AG09319 (cell line): ENCODE measurements at regions not wholly inside any gene's neighbourhood (a gene's known extent, or its start where the extent isn't known, plus 50 kb on each side); places are given as distances from the start of the nearest gene placed in this dataset.

Source experiments
- DNase-seq: peaks from one replicate; pipeline ENCODE4 v3.0.0-alpha.2; 2010; ENCODE audit warnings: low read depth; ENCODE audit errors: extremely low read depth
- TF ChIP-seq, protein P1 (sequence below): IDR thresholded peaks from 2 replicates; pipeline ENCODE4 v1.5.1; 2011; ENCODE audit warnings: low read depth, mild to moderate bottlenecking, inconsistent platforms, low read length, moderate library complexity

DNA sequence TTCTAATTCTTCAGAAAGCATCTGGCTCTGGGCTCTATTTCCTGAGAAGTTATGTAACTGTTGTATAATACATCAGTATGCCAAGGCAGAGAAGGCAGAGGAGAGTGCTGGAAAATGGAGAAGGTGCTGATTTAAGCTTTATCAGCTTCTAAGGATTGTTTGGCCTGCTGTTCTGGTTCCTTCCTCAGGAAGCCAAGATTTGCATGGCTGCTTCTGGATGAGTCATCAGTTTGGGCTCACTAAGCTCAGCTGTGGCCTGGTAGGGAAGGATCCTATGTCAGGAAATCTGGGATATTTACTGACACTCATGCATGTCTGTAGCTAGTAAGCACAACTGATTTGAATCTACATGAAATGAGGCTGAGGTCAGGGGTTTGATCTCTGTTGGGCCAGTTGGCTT, 73.2 kb upstream of the ADGRL4 start:
- peak; percentile 65 for DNase-seq
- TF ChIP-seq, protein P1, sequence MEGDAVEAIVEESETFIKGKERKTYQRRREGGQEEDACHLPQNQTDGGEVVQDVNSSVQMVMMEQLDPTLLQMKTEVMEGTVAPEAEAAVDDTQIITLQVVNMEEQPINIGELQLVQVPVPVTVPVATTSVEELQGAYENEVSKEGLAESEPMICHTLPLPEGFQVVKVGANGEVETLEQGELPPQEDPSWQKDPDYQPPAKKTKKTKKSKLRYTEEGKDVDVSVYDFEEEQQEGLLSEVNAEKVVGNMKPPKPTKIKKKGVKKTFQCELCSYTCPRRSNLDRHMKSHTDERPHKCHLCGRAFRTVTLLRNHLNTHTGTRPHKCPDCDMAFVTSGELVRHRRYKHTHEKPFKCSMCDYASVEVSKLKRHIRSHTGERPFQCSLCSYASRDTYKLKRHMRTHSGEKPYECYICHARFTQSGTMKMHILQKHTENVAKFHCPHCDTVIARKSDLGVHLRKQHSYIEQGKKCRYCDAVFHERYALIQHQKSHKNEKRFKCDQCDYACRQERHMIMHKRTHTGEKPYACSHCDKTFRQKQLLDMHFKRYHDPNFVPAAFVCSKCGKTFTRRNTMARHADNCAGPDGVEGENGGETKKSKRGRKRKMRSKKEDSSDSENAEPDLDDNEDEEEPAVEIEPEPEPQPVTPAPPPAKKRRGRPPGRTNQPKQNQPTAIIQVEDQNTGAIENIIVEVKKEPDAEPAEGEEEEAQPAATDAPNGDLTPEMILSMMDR, result no peak

DNA sequence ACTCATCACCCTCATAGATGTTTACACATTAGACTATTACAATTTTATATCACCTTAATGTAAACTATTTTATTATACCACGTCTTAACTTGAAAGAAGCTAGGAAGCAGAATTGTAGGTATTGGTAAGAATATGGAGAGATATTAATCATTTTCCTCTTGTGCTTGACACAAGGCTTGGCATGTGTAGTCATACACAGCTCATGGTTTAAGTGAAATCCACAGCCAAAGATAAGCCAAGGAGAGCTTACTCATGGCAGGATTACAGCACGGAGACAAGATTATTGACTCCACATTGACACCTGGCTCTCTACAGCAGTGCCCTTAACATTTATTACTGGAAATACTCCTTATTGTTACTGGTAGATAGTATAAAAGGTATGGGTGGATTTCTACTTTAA, 68.4 kb upstream of the ADGRL4 start:
- TF ChIP-seq, protein P1, result no peak
- DNase-seq, result no peak

DNA sequence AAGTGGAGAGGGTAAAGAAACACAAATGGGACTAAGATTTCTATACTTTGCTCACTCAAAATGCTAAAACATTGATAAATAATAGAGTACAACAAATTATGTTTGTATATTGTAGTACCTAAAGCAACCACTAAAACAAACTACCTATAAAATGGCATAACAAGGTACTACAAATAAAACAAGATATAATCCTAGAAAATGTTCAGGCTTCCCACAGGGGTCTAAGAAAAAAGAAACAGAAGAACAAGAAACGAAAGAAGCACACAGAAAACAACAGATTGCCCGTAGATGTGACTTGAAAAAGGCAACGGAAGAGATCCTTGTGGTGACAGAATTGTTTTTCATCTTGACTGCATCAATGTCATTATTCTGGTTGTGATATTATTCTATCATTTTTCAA, 63.3 kb upstream of the ADGRL4 start:
- DNase-seq, result no peak
- TF ChIP-seq, protein P1, result no peak

DNA sequence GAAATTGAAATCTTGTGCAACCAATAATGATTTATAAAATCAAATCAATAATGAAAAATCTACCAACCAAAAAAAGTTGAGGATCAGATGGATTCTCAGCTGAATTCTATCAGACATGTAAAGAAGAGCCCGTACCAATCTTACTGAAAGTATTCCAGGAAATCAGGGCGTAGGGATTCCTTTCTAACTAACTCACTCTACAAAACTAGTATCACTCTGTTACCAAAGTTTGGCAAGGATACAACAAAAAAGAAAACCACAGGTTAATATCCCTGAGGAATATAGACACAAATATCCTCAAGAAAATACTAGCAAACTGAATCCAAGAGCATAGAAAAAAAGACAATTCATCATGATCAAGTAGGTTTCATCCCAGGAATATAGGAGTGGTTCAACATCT, 52.8 kb upstream of the ADGRL4 start:
- TF ChIP-seq, protein P1, result no peak
- DNase-seq, result no peak
